IMR-90 (cell line): ENCODE measurements at regions not wholly inside any gene's neighbourhood (a gene's known extent, or its start where the extent isn't known, plus 50 kb on each side); places are given as distances from the start of the nearest gene placed in this dataset.

Experiments used
- ATAC-seq: fragments of 200-7000 bp; cut with Tn5 transposase; 2 replicates; pipeline ENCODE4 v1.9.1; 2020; ENCODE audit warnings: low read depth, mild to moderate bottlenecking, moderate library complexity
- BruUV-seq: library from RNA; stranded (reverse); fragments of 400-500 nt; replicated peaks from 2 replicates; lab custom pipeline; 2021; lab: Mats Ljungman, UMichigan
- CTCF ChIA-PET: fragments of 300-600 bp; formaldehyde crosslinking; extraction: SDS; loops from one replicate; lab custom pipeline; 2021; ENCODE audit warnings: antibody characterized with exemption; lab: Yijun Ruan, JAX
- POLR2A ChIA-PET: fragments of 300-600 bp; sonication (Branson Sonifier 250); formaldehyde crosslinking; loops from one replicate; lab custom pipeline; 2022; ENCODE audit warnings: antibody characterized with exemption; ENCODE audit not compliant: unreplicated experiment; lab: Charles Lee
- DNase-seq: peaks from one replicate; pipeline ENCODE4 v3.0.0; 2013
- H2AFZ ChIP-seq: replicated peaks from 2 replicates; pipeline ENCODE3; 2013; ENCODE audit warnings: low read length, mild to moderate bottlenecking; ENCODE audit not compliant: poor library complexity
- H2AK5ac ChIP-seq: 2 replicates; pipeline ENCODE4 v1.6.1; 2013; ENCODE audit warnings: low read depth, low read length, inconsistent platforms
- H2AK9ac ChIP-seq: replicated peaks from 2 replicates; pipeline ENCODE3; 2013; ENCODE audit warnings: mild to moderate bottlenecking, low read depth, low read length, moderate library complexity; ENCODE audit not compliant: poor library complexity
- H2BK120ac ChIP-seq: 2 replicates; pipeline ENCODE4 v1.6.1; 2013; ENCODE audit warnings: low read depth, low read length, inconsistent platforms
- H2BK15ac ChIP-seq: 3 replicates; pipeline ENCODE4 v1.6.1; 2013; ENCODE audit warnings: low read depth, low read length, inconsistent platforms
- H2BK20ac ChIP-seq: 2 replicates; pipeline ENCODE4 v1.6.1; 2013; ENCODE audit warnings: low read depth, mild to moderate bottlenecking, inconsistent platforms, low read length, moderate library complexity
- H2BK5ac ChIP-seq: 2 replicates; pipeline ENCODE4 v1.6.1; 2013; ENCODE audit warnings: mild to moderate bottlenecking, low read depth, low read length, inconsistent platforms; ENCODE audit not compliant: poor library complexity, severe bottlenecking
- H3K14ac ChIP-seq: replicated peaks from 2 replicates; pipeline ENCODE4 v1.6.1; 2013; ENCODE audit warnings: low read depth, low read length, inconsistent platforms
- H3K18ac ChIP-seq: 2 replicates; pipeline ENCODE4 v1.6.1; 2013; ENCODE audit warnings: low read depth, low read length, control low read depth
- H3K23ac ChIP-seq: 2 replicates; pipeline ENCODE4 v1.6.1; 2013; ENCODE audit warnings: low read depth, low read length, inconsistent platforms
- H3K27ac ChIP-seq: 2 replicates; pipeline ENCODE4 v1.5.1; 2013; ENCODE audit warnings: mild to moderate bottlenecking, control low read depth, low read length; ENCODE audit not compliant: insufficient read depth
- H3K27me3 ChIP-seq: 2 replicates; pipeline ENCODE4 v1.6.1; 2013; ENCODE audit warnings: low read length; ENCODE audit not compliant: control insufficient read depth, insufficient read depth
- H3K36me3 ChIP-seq: 2 replicates; pipeline ENCODE4 v1.6.1; 2013; ENCODE audit warnings: low read length, mixed read lengths; ENCODE audit not compliant: control insufficient read depth, insufficient read depth
- H3K4ac ChIP-seq: 2 replicates; pipeline ENCODE4 v1.6.1; 2013; ENCODE audit warnings: low read depth, low read length, inconsistent platforms
- H3K4me1 ChIP-seq: 2 replicates; pipeline ENCODE4 v1.6.1; 2013; ENCODE audit warnings: low read length, mixed read lengths; ENCODE audit not compliant: control insufficient read depth, insufficient read depth
- H3K4me2 ChIP-seq: 2 replicates; pipeline ENCODE4 v1.6.1; 2013; ENCODE audit warnings: low read depth, mild to moderate bottlenecking, control low read depth, low read length, moderate library complexity
- H3K4me3 ChIP-seq: 2 replicates; pipeline ENCODE4 v1.5.1; 2013; ENCODE audit warnings: low read depth, mild to moderate bottlenecking, control low read depth, low read length, moderate library complexity; ENCODE audit not compliant: insufficient read depth
- H3K56ac ChIP-seq: 2 replicates; pipeline ENCODE4 v1.6.1; 2013; ENCODE audit warnings: low read length, inconsistent platforms; ENCODE audit not compliant: insufficient read depth; ENCODE audit errors: extremely low read depth
- H3K79me1 ChIP-seq, 2 experiments: 2 replicates each; pipeline ENCODE4 v1.6.1; 2013; ENCODE audit warnings: low read length in 2 of 2, inconsistent platforms in 1 of 2, low read depth in 1 of 2
- H3K9ac ChIP-seq: 2 replicates; pipeline ENCODE4 v1.6.1; 2013; ENCODE audit warnings: low read depth, low read length, control low read depth
- H3K9me1 ChIP-seq: 2 replicates; pipeline ENCODE4 v1.6.1; 2013; ENCODE audit warnings: low read length, inconsistent platforms; ENCODE audit not compliant: insufficient read depth
- H3K9me3 ChIP-seq: 2 replicates; pipeline ENCODE4 v1.6.1; 2013; ENCODE audit warnings: low read length; ENCODE audit not compliant: control insufficient read depth, insufficient read depth
- H4K20me1 ChIP-seq: 2 replicates; pipeline ENCODE4 v1.6.1; 2013; ENCODE audit warnings: low read length, inconsistent platforms; ENCODE audit not compliant: insufficient read depth
- H4K5ac ChIP-seq: 2 replicates; pipeline ENCODE4 v1.6.1; 2013; ENCODE audit warnings: mild to moderate bottlenecking, low read depth, low read length, control low read depth
- H4K8ac ChIP-seq, 2 experiments: 2 replicates each; pipeline ENCODE4 v1.6.1; 2013; ENCODE audit warnings: low read depth in 2 of 2, low read length in 2 of 2, control low read depth in 1 of 2, inconsistent platforms in 1 of 2
- H4K91ac ChIP-seq: 2 replicates; pipeline ENCODE4 v1.6.1; 2013; ENCODE audit warnings: low read depth, low read length, inconsistent platforms; ENCODE audit not compliant: insufficient read depth
- BHLHE40 ChIP-seq: fragments of 150-350 bp; IDR thresholded peaks from 2 replicates; pipeline ENCODE4 v1.6.1; 2016; ENCODE audit warnings: mild to moderate bottlenecking, low read depth, low read length
- CEBPB ChIP-seq: IDR thresholded peaks from 2 replicates; pipeline ENCODE4 v1.6.1; 2012; ENCODE audit warnings: low read depth, low read length, improper control_type of control experiment
- CHD1 ChIP-seq: IDR thresholded peaks from 2 replicates; pipeline ENCODE4 v1.6.1; 2012; ENCODE audit warnings: low read depth, low read length, improper control_type of control experiment
- RCOR1 ChIP-seq: IDR thresholded peaks from 2 replicates; pipeline ENCODE4 v1.6.1; 2012; ENCODE audit warnings: mild to moderate bottlenecking, low read length, improper control_type of control experiment; ENCODE audit not compliant: insufficient replicate concordance
- RFX5 ChIP-seq: IDR thresholded peaks from 2 replicates; pipeline ENCODE4 v1.8.0; 2012; ENCODE audit warnings: low read depth, mild to moderate bottlenecking, low read length, moderate library complexity
- WGBS, 2 experiments: methylation state at CpG; one replicate each; pipeline versions ENCODE4 v1.1.5 to v1.1.7; 2013; ENCODE audit warnings: missing lambda C conversion rate in 2 of 2; ENCODE audit not compliant: insufficient read length in 1 of 2; ENCODE audit errors: extremely low coverage in 2 of 2; 5-methylcytosine and 5-hydroxymethylcytosine counted together
- dilution Hi-C: fragments of 300-500 bp; cut with HindIII; formaldehyde crosslinking; loops from one replicate; pipeline ENCODE4 v1.14.3; 2018; ENCODE audit warnings: low sequenced_read_pairs; ENCODE audit not compliant: unreplicated experiment
- in situ Hi-C: fragments of 300-500 bp; cut with MboI; formaldehyde crosslinking; loops from 3 replicates; pipeline ENCODE4 v1.14.3; 2019; ENCODE audit warnings: low sequenced_read_pairs, inconsistent platforms, mixed read lengths
- intact Hi-C: fragments of 100-400 bp; cut with micrococcal nuclease; formaldehyde crosslinking; loops from 2 replicates; pipeline ENCODE4 v1.10.0; 2022

DNA sequence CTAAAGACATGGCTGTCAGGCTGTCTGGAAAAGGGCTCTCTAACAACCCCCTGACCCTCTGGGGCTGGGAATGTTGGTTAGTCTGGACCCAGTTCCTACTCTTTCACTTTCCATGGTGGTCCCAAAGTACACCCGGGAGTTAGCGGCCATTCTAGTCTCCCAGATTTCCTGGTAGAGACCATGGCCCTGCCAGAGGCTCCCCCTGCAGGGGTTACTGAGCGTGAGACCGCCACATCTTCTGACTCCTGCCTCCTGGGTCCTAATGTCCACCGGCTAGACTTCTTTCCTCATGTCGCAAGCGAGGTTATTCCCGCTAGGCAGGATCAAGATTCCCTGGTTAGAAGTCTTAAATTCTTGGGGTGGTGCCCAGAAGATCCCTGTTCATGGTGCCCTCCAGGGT lies 540.0 kb upstream of the ROBO1 start:
- dilution Hi-C loops, result no loop called here
- no peak overlapping the region for H2AFZ ChIP-seq

More for the DNA sequence above, 540.0 kb upstream of the ROBO1 start:
- Histone ChIP-seq H3K56ac (no peak overlapping the region), H2BK15ac (no peak overlapping the region), H3K18ac (no peak overlapping the region), H3K4me2 (no peak overlapping the region), H2BK20ac (no peak overlapping the region), H3K23ac (no peak overlapping the region), H3K79me1 (no peaks in the 10 kb centered on the region), H3K4me1 (no peaks in the 10 kb centered on the region), H4K5ac (no peak overlapping the region), H3K9me3 (peaks cover 7% of the 10 kb centered on the region), H4K20me1 (no peaks in the 10 kb centered on the region), H3K27me3 (no peaks in the 10 kb centered on the region), H3K36me3 (no peaks in the 10 kb centered on the region), H2BK120ac (no peak overlapping the region), H3K4me3 (no peak overlapping the region), H3K9ac (no peak overlapping the region), H4K91ac (no peak overlapping the region), H4K8ac (no peak overlapping the region), H3K27ac (no peak overlapping the region), H2AK9ac (no peak overlapping the region), H3K4ac (no peak overlapping the region), H3K14ac (no peak overlapping the region), H3K9me1 (no peaks in the 10 kb centered on the region), H2BK5ac (no peak overlapping the region), H2AK5ac (no peak overlapping the region)
- BruUV-seq, result no TSS peak
- ATAC-seq, result no peak
- DNase-seq, result no peak
- TF ChIP-seq RFX5 (no peak), CHD1 (no peak), RCOR1 (no peak), BHLHE40 (no peak), CEBPB (no peak)
- CTCF ChIA-PET, result no interaction called here
- in situ Hi-C loops (no loop called here), intact Hi-C loops (no loop called here)
- POLR2A ChIA-PET, result no interaction called here
- no CpG with 5 or more reads among the region's 8 CpGs for WGBS, 2 experiments
